Pons (tissue), 1 donor: ENCODE measurements at regions not wholly inside any gene's neighbourhood (a gene's known extent, or its start where the extent isn't known, plus 50 kb on each side); places are given as distances from the start of the nearest gene placed in this dataset.
A peak's percentile ranks its signal among the peaks of the same experiment; 100 is the strongest.
"Not testable (repeated sequence)": the region's sequence is repeated elsewhere in the genome, so short reads cannot be mapped to it uniquely, and the experiment has no call there.

Experiments
- DNase-seq: peaks from one replicate; pipeline ENCODE4 v3.0.0-alpha.2; 2016; ENCODE audit warnings: low spot score

GRCh38 chr6:168852376-168852884 lies 401.2 kb downstream of the THBS2 start:
- no peak for DNase-seq

- DNase-seq: peak; percentile 45
Observed at GRCh38 chr6:168851460-168852375, 401.9 kb downstream of the THBS2 start.

DNA sequence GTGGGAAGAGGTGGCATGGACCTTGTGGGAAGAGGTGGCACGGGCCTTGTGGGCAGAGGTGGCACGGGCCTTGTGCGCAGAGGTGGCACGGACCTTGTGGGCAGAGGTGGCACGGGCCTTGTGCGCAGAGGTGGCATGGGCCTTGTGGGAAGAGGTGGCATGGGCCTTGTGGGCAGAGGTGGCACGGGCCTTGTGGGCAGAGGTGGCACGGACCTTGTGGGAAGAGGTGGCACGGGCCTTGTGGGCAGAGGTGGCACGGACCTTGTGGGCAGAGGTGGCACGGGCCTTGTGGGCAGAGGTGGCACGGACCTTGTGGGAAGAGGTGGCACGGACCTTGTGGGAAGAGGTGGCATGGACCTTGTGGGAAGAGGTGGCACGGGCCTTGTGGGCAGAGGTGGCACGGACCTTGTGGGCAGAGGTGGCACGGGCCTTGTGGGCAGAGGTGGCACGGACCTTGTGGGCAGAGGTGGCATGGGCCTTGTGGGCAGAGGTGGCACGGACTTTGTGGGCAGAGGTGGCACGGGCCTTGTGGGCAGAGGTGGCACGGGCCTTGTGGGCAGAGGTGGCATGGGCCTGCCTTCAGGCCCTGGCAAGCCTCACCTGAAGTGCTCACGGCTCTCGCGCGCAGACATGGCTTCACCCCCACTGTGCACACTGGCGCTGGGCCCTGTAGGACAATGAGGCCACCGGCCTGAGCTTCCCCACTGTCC lies 403.5 kb downstream of the THBS2 start:
- not testable (repeated sequence) for DNase-seq

DNA sequence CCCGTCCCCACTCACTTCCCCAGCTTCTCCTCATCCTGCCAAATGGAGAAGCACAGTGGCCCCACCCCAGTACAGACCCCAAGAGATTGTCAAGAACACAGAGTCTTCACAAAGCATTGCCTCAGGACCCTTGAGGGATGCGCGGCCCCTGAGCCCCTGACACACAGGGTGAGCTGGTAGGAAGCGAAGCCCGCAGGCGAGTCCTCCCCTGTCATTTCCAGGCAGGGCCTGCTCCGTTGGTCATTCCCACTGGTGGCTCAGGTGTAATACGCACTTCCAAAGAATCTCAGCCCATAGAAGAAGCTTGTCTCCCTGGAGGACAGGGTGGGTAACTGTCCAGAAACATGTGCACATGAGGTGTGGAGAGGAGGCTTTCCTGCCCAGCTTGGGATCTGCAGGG lies 404.2 kb downstream of the THBS2 start:
- DNase-seq: no peak

DNA sequence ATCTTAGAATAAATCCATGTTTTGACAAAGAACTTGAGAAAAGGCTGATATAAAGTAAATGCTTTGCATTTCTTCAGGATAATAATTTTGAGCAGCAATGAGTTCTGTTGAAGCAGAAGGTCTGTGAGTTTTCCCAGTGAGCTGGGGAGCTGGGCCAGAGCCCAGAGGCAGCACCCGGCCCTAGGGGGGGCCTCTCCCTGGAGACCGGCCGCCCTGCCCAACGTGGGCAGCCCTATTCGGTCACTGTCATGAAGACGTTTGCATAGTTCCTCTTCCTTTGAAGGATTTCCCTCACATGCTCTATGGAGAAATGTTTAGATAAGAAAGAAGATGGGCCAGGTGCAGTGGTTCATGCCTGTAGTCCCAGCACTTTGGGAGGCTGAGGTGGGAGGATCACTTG lies 404.8 kb downstream of the THBS2 start:
- DNase-seq: no peak

GRCh38 chr6:168844821-168845609 lies 404.0 kb downstream of the SMOC2 start:
- no peak for DNase-seq

GRCh38 chr6:168842632-168843212 lies 401.7 kb downstream of the SMOC2 start:
- DNase-seq: not testable (repeated sequence)

DNA sequence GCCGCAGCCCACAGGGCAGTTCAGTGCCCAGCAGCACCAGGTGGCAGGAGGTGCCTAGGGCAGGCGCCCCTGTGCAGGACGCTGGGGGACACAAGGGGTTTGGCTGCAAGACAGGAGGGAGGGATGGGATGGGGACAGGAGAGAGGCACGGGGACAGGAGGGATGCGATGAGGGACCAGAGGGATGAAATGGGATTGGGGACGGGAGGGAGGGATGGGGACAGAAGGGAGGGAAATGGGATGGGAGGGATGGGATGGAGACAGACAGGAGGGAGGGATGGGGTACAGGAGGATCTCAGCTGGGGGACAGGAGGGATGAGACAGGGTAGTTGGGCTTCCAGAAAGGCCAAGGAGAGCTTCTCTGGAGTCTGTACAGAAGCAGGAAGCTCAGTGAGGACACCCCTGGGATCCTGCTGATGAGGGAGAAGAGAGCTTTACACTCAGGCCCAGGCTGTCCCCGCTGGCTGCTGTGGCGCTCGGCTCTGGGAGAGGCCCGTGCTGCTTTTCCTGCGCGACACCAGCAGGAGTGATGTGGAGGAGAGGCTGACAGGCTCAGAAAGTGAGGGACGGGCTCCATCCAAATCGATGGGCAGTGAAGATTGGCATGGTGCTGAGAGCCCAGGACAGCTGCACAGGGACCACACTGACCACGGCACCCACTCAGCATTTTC lies 400.8 kb downstream of the SMOC2 start:
- no peak for DNase-seq

DNA sequence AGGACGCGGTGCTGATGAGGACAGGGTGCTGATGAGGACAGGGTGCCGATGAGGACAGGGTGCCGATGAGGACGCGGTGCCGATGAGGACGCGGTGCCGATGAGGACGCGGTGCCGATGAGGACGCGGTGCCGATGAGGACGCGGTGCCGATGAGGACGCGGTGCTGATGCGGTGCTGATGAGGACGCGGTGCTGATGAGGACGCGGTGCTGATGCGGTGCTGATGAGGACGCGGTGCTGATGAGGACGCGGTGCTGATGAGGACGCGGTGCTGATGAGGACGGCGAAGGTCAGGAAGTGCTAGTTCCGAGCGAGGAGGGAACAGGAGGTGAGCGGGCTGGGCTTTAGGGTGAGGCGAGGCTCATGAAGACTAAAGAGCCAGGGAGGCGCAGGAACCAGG lies 399.9 kb downstream of the SMOC2 start:
- not testable (repeated sequence) for DNase-seq

- DNase-seq: not testable (repeated sequence)
Observed at GRCh38 chr6:168840299-168840698, 399.3 kb downstream of the SMOC2 start.

DNA sequence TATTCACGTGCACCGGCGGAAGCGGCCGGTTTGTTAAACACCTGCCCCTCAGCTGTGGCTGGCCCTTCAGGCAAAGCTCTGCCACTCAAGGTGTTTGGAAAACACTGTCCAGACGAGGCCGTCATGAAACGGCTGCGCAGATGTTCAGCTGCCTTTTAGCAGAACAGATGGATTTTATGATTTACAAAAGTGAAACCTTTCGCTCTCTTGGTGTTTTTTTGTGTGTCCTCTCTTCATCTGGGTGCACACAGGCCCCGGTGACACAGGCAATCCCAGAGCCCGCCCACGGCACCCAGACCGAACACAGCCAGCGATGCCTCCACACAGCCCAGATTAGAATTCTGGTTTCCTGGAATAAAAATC lies 397.0 kb downstream of the SMOC2 start:
- DNase-seq: no peak

GRCh38 chr6:168837254-168838036 lies 396.5 kb downstream of the SMOC2 start:
- no peak for DNase-seq

DNA sequence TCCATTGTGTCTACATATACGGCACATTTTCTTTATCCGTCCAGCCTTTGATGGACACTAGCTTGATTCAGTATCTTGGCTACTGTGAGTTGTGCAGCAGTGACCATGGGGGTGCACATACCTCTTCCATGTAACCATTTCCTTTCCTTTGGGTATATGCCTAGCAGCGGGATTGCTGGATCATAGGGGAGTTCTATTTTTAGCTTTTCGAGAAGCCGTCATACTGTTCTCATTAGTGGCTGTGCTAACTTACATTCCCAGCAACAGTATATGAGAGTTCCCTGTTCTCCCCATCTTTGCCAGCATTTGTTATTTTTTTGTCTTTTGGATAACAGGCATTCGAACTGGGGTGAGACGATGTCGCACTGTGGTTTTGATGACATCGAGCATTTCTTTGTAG lies 395.0 kb downstream of the SMOC2 start:
- no peak for DNase-seq

GRCh38 chr6:168834801-168835200 lies 393.8 kb downstream of the SMOC2 start:
- DNase-seq: no peak

GRCh38 chr6:168834042-168834587 lies 393.1 kb downstream of the SMOC2 start:
- DNase-seq: no peak

DNA sequence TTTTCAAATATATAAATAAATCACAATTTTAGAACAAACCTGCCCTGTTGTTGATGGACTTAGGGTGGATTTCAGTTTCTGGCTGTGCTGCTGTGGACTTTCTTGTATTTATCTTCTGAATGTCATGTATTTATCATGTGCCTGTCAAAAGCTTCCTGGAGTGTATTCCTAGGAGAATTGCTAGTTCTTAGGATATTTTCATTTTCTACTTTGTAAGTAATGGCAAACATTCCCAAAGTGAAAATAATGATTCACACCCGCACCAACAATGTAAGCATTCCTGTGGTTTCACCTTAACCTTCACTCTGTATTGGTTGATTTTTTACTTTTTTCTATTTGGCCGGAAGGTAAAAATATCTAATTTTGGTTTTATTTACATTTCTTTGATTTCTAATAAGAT lies 387.8 kb downstream of the SMOC2 start:
- DNase-seq: no peak

GRCh38 chr6:168828035-168828434 lies 387.1 kb downstream of the SMOC2 start:
- DNase-seq: no peak

DNA sequence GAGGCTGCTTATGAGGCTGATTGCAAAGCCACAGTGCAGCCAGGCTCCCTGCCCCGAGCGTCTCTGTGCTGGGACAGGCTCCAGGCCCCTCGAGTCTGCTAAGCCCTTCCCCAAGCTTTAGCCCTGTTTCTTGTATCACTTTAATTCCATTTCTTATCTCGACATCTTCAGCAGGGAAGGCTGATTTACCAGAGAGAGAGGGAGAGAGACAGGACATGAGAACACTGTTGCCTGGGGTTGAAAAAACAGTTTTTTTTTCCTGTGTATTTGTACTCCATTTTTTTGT lies 386.5 kb downstream of the SMOC2 start:
- DNase-seq: no peak

DNA sequence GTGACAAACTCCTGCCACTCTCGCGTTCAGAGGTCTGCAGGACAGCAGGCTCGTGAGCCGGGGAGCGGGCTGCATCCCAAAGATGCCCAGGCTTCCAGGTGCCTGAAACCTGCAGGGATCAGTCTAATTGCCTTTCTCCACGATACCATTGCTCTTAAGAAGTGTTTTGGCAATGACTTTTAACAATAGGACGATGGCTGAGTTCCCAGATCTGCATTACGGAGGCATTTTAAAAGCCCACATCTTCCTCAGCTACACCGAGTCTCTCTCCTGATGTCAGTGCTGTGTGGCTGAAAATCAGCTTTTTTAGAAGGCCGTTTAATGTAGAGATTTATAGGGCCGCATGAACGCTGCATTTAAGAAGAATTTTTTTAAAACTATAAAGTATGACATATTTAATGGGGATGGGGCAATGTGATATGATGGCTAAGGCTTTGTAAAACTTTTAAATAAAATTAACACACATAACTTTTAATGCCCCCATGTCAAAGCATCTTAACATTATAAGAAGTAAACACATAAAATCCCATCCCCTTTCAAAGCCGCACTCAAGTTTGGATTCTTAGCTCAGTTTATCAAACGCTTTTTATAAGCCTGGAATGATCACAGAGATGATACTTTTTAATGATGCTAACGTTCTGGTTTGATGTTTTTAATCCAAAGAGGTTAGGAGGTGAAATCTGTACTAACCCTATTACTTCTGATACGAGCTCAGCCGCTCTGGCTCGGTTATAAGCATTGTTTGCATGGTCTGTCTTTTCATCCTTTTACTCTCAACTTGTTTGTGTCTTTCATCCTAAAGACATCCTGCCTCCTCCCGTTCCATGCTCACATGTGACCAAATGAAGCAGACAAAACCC lies 386.0 kb downstream of the SMOC2 start:
- no peak for DNase-seq

DNA sequence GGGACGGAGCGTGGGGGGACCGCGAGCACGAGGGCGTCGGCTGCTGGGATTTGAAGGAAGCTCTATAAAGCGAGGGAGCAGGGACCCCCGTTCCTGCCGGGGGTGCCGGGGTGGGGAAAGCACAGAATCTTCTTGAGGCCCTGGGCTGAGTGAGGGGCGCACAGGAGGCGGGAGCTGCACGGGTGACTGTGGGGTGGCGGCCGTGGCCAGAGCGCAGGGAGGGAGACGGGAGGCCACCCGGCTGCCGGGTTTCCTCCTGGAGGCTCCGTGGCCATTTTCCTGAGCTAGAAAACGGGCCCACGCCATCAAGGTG lies 385.1 kb downstream of the SMOC2 start:
- no peak for DNase-seq
